Fibroblast of mammary gland (primary cell): ENCODE measurements at regions not wholly inside any gene's neighbourhood (a gene's known extent, or its start where the extent isn't known, plus 50 kb on each side); places are given as distances from the start of the nearest gene placed in this dataset.
"Not testable (repeated sequence)": the region's sequence is repeated elsewhere in the genome, so short reads cannot be mapped to it uniquely, and the experiment has no call there.

Experiments used
- DNase-seq: peaks from one replicate; pipeline ENCODE4 v3.0.0-alpha.2; 2010; ENCODE audit warnings: low read depth
- H3K4me3 ChIP-seq: 2 replicates; pipeline ENCODE4 v1.5.1; 2011; ENCODE audit warnings: low read depth, mild to moderate bottlenecking, low read length, moderate library complexity; ENCODE audit not compliant: control insufficient read depth
- CTCF ChIP-seq: conservative IDR thresholded peaks from 2 replicates; pipeline ENCODE4 v1.5.1; 2011; ENCODE audit warnings: low read depth, low read length, inconsistent platforms; ENCODE audit not compliant: control insufficient read depth, insufficient read depth

- no peak overlapping the region for H3K4me3 ChIP-seq
- TF ChIP-seq CTCF, result no peak
- DNase-seq, result no peak
Observed at GRCh38 chr10:33869481-33869880, 535.0 kb upstream of the NRP1 start.

- DNase-seq, result no peak
- no peak for TF ChIP-seq CTCF
Observed at GRCh38 chr10:33869028-33869427, 534.6 kb upstream of the NRP1 start.

GRCh38 chr10:33867199-33867789 lies 532.8 kb upstream of the NRP1 start:
- not testable (repeated sequence) for DNase-seq, H3K4me3 ChIP-seq

More at GRCh38 chr10:33869028-33869427, 534.6 kb upstream of the NRP1 start:
- no peak overlapping the region for H3K4me3 ChIP-seq

GRCh38 chr10:33863352-33863751 lies 528.9 kb upstream of the NRP1 start:
- DNase-seq, result no peak
- no peak overlapping the region for H3K4me3 ChIP-seq
- no peak for TF ChIP-seq CTCF

- H3K4me3 ChIP-seq, result no peak overlapping the region
- no peak for TF ChIP-seq CTCF
- no peak for DNase-seq
Observed at GRCh38 chr10:33862536-33863105, 528.2 kb upstream of the NRP1 start.

- no peak for TF ChIP-seq CTCF
- DNase-seq, result no peak
Observed at GRCh38 chr10:33861833-33862232, 527.4 kb upstream of the NRP1 start.

GRCh38 chr10:33861016-33861704 lies 526.7 kb upstream of the NRP1 start:
- no peak overlapping the region for H3K4me3 ChIP-seq
- no peak for TF ChIP-seq CTCF
- DNase-seq, result no peak

More at GRCh38 chr10:33861833-33862232, 527.4 kb upstream of the NRP1 start:
- no peak overlapping the region for H3K4me3 ChIP-seq
